Osteocyte (in vitro differentiated cells): ENCODE measurements at regions not wholly inside any gene's neighbourhood (a gene's known extent, or its start where the extent isn't known, plus 50 kb on each side); places are given as distances from the start of the nearest gene placed in this dataset.
"Not testable (repeated sequence)": the region's sequence is repeated elsewhere in the genome, so short reads cannot be mapped to it uniquely, and the experiment has no call there.

Experiments used
- DNase-seq: peaks from one replicate; pipeline ENCODE4 v3.0.0; 2021; ENCODE audit warnings: mixed read lengths; ENCODE audit not compliant: unreplicated experiment; ENCODE audit errors: extremely low spot score
- H3K27ac Mint-ChIP-seq: one replicate; pipeline ENCODE4 v1.8.0; 2021; ENCODE audit warnings: mild to moderate bottlenecking, mixed read lengths; ENCODE audit not compliant: unreplicated experiment
- H3K27me3 Mint-ChIP-seq: one replicate; pipeline ENCODE4 v1.8.0; 2021; ENCODE audit warnings: mixed read lengths; ENCODE audit not compliant: unreplicated experiment
- H3K36me3 Mint-ChIP-seq: one replicate; pipeline ENCODE4 v1.8.0; 2021; ENCODE audit warnings: mixed read lengths; ENCODE audit not compliant: unreplicated experiment
- H3K4me1 Mint-ChIP-seq: one replicate; pipeline ENCODE4 v1.8.0; 2021; ENCODE audit warnings: mixed read lengths; ENCODE audit not compliant: unreplicated experiment
- H3K4me3 Mint-ChIP-seq: one replicate; pipeline ENCODE4 v1.8.0; 2021; ENCODE audit warnings: mild to moderate bottlenecking, moderate library complexity, mixed read lengths; ENCODE audit not compliant: unreplicated experiment
- H3K9me3 Mint-ChIP-seq: one replicate; pipeline ENCODE4 v1.8.0; 2021; ENCODE audit warnings: mixed read lengths; ENCODE audit not compliant: unreplicated experiment
- TF ChIP-seq, protein P1 (sequence below): fragments of 200-600 bp; sonication (generic); IDR thresholded peaks from 2 replicates; pipeline ENCODE4 v1.5.0; 2021; ENCODE audit warnings: antibody characterized with exemption, mild to moderate bottlenecking, moderate library complexity

GRCh38 chr14:49249022-49249421 is 337.2 kb downstream of the RPS29 start:
- DNase-seq, result no peak
- Mint-ChIP-seq H3K36me3 (no peaks in the 10 kb centered on the region), H3K4me1 (no peaks in the 10 kb centered on the region), H3K4me3 (no peak overlapping the region), H3K27ac (no peak overlapping the region), H3K9me3 (peaks cover 12% of the 10 kb centered on the region), H3K27me3 (no peaks in the 10 kb centered on the region)
- TF ChIP-seq, protein P1, sequence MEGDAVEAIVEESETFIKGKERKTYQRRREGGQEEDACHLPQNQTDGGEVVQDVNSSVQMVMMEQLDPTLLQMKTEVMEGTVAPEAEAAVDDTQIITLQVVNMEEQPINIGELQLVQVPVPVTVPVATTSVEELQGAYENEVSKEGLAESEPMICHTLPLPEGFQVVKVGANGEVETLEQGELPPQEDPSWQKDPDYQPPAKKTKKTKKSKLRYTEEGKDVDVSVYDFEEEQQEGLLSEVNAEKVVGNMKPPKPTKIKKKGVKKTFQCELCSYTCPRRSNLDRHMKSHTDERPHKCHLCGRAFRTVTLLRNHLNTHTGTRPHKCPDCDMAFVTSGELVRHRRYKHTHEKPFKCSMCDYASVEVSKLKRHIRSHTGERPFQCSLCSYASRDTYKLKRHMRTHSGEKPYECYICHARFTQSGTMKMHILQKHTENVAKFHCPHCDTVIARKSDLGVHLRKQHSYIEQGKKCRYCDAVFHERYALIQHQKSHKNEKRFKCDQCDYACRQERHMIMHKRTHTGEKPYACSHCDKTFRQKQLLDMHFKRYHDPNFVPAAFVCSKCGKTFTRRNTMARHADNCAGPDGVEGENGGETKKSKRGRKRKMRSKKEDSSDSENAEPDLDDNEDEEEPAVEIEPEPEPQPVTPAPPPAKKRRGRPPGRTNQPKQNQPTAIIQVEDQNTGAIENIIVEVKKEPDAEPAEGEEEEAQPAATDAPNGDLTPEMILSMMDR, result no peak

- H3K27me3 Mint-ChIP-seq, DNase-seq, H3K9me3 Mint-ChIP-seq, H3K36me3 Mint-ChIP-seq, H3K4me1 Mint-ChIP-seq, H3K4me3 Mint-ChIP-seq, H3K27ac Mint-ChIP-seq: not testable (repeated sequence)
Observed at GRCh38 chr14:49243777-49244176, 342.4 kb downstream of the RPS29 start.

- DNase-seq, result no peak
- Mint-ChIP-seq H3K9me3 (peaks cover 10% of the 10 kb centered on the region), H3K36me3 (no peaks in the 10 kb centered on the region), H3K27me3 (no peaks in the 10 kb centered on the region), H3K27ac (no peak overlapping the region), H3K4me1 (no peaks in the 10 kb centered on the region), H3K4me3 (no peak overlapping the region)
- TF ChIP-seq, protein P1, result no peak
Observed at GRCh38 chr14:49240383-49240782, 345.8 kb downstream of the RPS29 start.

DNA sequence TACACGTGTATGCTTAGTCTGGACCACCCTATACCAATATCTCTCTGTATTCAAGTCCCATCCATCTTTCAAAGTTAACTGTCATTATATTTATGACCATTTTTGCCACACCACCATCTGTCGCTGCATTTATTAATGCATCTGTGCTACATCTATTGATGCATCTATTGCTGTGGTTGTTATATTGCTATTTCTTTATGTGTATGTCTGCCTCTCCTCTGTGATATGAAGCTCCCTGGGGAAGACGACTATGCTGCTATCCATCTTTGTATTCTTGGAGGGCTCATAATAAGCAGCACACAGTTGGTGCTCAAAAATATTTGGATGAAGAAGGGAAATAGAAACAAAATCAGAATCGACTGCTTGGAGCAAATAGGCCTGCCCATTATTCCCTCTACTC is 357.6 kb downstream of the RPS29 start:
- Mint-ChIP-seq H3K4me3 (no peak overlapping the region), H3K9me3 (no peaks in the 10 kb centered on the region), H3K4me1 (no peaks in the 10 kb centered on the region), H3K36me3 (no peaks in the 10 kb centered on the region), H3K27ac (no peak overlapping the region), H3K27me3 (no peaks in the 10 kb centered on the region)
- DNase-seq, result no peak
- TF ChIP-seq, protein P1, result no peak

GRCh38 chr14:49221316-49221715 is 364.9 kb downstream of the RPS29 start:
- TF ChIP-seq, protein P1, result no peak
- H3K4me1 Mint-ChIP-seq, result no peaks in the 10 kb centered on the region
- H3K36me3 Mint-ChIP-seq, result no peaks in the 10 kb centered on the region
- no peaks in the 10 kb centered on the region for H3K27me3 Mint-ChIP-seq
- no peak for DNase-seq
- no peak overlapping the region for H3K4me3 Mint-ChIP-seq
- no peaks in the 10 kb centered on the region for H3K9me3 Mint-ChIP-seq
- no peak overlapping the region for H3K27ac Mint-ChIP-seq

DNA sequence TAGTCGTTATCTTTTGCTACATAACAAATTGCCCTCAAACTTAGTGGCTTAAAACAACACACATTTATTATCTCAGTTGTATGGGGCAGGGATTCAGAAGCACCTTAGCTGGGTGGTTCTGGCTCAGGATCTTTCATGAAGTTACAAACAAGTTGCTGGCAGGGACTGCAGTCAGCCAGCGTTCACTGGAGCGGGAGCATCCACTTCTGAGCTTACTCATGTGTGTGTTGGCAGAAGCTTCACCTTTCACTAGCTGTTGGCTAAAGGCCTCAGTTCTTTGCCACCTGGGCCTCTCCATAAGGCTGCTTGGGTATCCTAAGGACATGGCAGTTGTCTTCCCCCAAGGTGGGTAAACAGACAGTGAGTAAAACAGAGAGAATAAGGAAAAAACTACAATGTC is 365.7 kb downstream of the RPS29 start:
- TF ChIP-seq, protein P1, result no peak
- H3K9me3 Mint-ChIP-seq, result no peaks in the 10 kb centered on the region
- H3K27ac Mint-ChIP-seq, result no peak overlapping the region
- H3K27me3 Mint-ChIP-seq, result no peaks in the 10 kb centered on the region
- no peak for DNase-seq
- H3K4me3 Mint-ChIP-seq, result no peak overlapping the region
- no peaks in the 10 kb centered on the region for H3K4me1 Mint-ChIP-seq
- no peaks in the 10 kb centered on the region for H3K36me3 Mint-ChIP-seq
